ENCODE measurements at regions not wholly inside any gene's neighbourhood (a gene's known extent, or its start where the extent isn't known, plus 50 kb on each side); places are given as distances from the start of the nearest gene placed in this dataset.
"Not testable (repeated sequence)": the region's sequence is repeated elsewhere in the genome, so short reads cannot be mapped to it uniquely, and the experiment has no call there.

- DNase-seq, result no peak
Observed at GRCh38 chr5:42989190-42989589, 50.9 kb downstream of the ANXA2R start.

DNA sequence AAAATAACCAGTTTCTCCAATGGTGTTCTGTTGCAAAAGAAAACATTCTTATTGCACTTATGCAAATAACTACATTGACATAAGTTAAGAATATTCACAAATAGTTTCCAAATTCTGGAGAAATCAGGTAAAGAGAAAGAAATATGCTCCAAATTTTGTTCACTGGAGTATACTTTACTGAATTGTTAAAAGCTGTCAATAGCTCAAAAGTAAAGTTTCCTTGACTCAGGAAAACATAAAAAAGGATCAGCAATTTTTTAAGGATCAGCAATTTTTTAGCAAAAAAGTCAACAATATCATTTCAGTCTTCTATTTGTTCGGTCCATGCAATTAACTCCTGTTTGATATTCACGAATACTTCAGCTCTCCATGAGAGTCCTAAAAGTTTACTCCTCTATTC lies 51.6 kb downstream of the ANXA2R start:
- DNase-seq, result no peak

GRCh38 chr5:42985129-42986037 lies 54.7 kb downstream of the ANXA2R start:
- DNase-seq, result peak; percentile 46

GRCh38 chr5:42984307-42984706 lies 55.8 kb downstream of the ANXA2R start:
- DNase-seq, result no peak

GRCh38 chr5:42982107-42982622 lies 58.0 kb downstream of the ANXA2R start:
- DNase-seq, result peak; percentile 94

DNA sequence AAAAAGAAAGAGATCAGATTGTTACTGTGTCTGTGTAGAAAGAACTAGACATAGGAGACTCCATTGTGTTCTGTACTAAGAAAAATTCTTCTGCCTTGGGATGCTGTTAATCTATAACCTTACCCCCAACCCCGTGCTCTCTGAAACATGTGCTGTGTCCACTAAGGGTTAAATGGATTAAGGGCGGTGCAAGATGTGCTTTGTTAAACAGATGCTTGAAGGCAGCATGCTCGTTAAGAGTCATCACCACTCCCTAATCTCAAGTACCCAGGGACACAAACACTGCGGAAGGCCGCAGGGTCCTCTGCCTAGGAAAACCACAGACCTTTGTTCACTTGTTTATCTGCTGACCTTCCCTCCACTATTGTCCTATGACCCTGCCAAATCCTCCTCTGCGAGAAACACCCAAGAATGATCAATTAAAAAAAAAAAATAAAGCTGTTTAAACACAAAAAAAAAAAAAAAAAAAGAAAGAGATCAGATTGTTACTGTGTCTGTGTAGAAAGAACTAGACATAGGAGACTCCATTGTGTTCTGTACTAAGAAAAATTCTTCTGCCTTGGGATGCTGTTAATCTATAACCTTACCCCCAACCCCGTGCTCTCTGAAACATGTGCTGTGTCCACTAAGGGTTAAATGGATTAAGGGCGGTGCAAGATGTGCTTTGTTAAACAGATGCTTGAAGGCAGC lies 58.6 kb downstream of the ANXA2R start:
- not testable (repeated sequence) for DNase-seq

DNA sequence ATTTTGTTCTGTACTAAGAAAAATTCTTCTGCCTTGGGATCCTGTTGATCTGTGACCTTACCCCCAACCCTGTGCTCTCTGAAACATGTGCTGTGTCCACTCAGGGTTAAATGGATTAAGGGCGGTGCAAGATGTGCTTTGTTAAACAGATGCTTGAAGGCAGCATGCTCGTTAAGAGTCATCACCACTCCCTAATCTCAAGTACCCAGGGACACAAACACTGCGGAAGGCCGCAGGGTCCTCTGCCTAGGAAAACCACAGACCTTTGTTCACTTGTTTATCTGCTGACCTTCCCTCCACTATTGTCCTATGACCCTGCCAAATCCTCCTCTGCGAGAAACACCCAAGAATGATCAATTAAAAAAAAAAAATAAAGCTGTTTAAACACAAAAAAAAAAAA lies 59.1 kb downstream of the ANXA2R start:
- not testable (repeated sequence) for DNase-seq

DNA sequence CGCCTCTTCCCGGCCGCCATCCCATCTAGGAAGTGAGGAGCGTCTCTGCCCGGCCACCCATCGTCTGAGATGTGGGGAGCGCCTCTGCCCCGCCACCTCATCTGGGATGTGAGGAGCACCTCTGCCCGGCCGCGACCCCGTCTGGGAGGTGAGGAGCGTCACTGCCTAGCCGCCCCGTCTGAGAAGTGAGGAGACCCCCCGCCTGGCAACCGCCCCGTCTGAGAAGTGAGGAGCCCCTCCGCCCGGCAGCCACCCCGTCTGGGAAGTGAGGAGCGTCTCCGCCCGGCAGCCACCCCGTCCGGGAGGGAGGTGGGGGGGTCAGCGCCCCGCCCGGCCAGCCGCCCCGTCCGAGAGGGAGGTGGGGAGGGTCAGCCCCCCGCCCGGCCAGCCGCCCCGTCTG lies 59.7 kb downstream of the ANXA2R start:
- not testable (repeated sequence) for DNase-seq

DNA sequence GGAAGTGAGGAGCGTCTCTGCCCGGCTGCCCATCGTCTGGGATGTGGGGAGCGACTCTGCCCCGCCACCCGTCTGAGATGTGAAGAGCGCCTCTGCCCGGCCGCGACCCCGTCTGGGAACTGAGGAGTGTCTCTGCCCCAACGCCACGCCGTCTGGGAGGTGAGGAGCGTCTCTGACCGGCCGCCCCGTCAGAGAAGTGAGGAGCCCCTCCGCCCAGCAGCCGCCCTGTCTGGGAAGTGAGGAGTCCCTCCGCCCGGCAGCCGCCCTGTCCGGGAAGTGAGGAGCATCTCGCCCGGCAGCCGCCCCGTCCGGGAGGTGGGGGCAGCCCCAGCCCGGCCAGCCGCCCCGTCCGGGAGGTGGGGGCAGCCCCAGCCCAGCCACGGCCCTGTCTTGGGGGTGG lies 60.9 kb downstream of the ANXA2R start:
- not testable (repeated sequence) for DNase-seq

DNA sequence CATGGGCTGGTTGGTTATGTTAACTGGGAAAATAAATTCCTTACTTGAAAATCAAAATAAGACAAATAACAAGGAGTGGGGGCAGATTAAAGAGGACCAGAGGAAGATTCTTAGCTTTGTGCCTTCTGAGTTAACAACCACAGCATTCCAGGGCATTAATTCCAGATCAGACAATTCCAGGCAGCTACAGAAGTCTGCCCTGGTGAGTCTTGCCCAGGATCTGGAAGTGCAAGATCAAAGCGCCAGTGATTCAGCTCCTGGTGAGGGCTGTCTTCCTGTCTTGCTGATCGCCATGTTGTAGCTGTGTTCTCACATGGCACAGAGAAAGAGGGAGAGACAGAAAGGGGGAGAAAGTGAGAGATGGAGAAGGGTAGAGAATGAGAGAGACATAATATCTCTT lies 65.6 kb downstream of the ANXA2R start:
- no peak for DNase-seq

- DNase-seq, result no peak
Observed at GRCh38 chr5:42970636-42971559, 69.2 kb downstream of the ANXA2R start.

DNA sequence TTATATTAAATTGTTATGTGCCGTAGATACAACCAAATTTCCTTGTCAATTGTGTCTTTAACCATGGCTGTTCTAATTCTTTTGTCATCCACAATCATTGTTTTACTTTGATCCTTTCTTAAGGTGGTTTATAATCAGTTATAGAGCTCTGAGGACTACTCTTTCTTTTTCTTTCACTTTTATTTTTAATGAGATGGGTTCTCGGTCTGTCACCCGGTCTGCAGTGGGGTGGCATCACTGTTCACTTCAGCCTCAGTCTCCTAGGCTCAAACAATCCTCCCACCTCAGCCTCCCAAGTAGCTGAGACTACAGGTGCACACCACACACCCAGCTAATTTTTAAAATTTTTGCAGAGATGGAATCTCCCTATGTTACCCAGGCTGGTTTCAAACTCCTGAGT lies 74.2 kb downstream of the ANXA2R start:
- no peak for DNase-seq

- no peak for DNase-seq
Observed at GRCh38 chr5:42963412-42963811, 76.7 kb downstream of the ANXA2R start.

- no peak for DNase-seq
Observed at GRCh38 chr5:42962124-42962523, 78.0 kb downstream of the ANXA2R start.

DNA sequence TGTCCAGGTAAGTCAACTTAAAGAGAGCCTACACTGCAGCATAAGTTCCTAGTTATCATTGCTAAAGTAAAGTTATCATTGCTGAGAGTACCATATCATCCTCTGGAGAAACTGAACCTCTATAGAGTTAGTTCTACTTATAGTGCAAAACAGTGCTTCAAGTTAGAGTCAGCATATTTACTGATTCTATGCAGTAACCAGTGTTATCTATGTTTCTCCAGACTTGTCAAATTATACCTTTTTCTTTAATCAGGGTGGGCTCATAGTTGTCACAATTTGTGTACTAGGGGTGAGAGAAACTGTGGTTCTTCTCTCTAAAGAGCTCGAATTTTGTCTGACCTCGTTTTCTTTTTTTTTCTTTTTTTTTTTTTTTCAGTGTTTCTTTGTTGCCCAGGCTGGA lies 79.6 kb downstream of the ANXA2R start:
- peak; percentile 42 for DNase-seq

DNA sequence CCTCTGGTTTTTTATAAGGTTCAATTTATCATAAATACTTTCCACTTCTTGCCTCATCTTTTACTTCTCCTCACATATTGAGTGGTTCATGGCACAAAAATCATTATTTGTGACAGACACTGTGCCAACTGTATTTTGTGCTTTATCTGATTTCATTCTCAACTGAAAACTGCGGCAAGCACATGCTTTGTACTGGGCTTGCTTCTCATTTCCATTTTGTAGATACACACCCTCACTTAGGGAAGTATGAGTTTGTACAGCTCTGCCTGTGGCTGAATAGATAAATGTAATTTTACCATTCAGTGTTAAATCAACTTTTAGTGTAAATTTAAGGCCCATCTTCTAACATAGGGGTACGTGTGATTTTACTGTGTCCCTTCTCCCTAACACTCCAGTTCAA lies 83.6 kb downstream of the ANXA2R start:
- DNase-seq, result peak; percentile 83

DNA sequence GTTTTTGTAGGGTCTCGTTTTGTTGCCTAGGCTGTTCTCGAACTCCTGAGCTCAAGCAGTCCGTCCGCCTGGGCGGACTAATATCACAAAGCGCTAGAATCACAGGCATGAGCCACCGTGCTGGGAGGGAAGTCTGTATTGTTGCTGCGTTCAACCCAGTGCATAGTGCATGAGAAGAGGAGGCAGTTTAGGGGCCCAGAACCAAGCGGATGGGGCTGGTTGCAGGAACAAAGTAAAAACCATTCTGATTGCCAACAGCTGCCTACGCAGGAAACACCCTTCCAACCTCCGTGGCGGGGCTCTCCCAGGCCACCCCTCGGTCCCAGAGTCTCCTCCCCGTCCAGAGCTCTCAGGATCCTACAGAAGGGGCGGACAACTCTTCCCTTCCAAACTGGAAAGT lies 87.1 kb downstream of the ANXA2R start:
- peak; percentile 9 for DNase-seq

- DNase-seq, result no peak
Observed at GRCh38 chr5:42952578-42952974, 87.5 kb downstream of the ANXA2R start.

GRCh38 chr5:42951293-42951840 lies 88.8 kb downstream of the ANXA2R start:
- peak; percentile 76 for DNase-seq

GRCh38 chr5:42950456-42951292 lies 89.4 kb downstream of the ANXA2R start:
- peak; percentile 94 for DNase-seq

DNA sequence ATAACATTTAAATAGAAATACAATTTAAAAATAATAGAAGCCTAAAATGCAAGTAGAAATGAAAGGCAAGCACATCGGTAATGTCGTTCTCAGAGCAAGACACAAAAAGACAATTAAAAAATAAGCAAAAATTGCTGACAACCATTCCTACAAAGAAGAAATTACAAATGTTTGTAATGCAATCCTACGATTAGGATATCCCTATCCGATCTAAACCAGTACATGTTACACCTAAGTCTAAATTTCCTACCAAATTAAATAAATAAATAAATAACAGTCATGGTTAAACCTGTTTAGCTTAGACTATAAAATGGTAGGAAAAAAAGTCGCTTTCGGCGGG lies 90.0 kb downstream of the ANXA2R start:
- no peak for DNase-seq

Data from hematopoietic multipotent progenitor cell treated with erythropoietin and hydrocortisone succinate and interleukin-3 and kit ligand, for 8 days (in vitro differentiated cells).